ENCODE measurements at regions not wholly inside any gene's neighbourhood (a gene's known extent, or its start where the extent isn't known, plus 50 kb on each side); places are given as distances from the start of the nearest gene placed in this dataset.

- no peak for DNase-seq
These were observed 80.9 kb downstream of the CLDN34 start for GRCh38 chrX:10048076-10048475.

DNA sequence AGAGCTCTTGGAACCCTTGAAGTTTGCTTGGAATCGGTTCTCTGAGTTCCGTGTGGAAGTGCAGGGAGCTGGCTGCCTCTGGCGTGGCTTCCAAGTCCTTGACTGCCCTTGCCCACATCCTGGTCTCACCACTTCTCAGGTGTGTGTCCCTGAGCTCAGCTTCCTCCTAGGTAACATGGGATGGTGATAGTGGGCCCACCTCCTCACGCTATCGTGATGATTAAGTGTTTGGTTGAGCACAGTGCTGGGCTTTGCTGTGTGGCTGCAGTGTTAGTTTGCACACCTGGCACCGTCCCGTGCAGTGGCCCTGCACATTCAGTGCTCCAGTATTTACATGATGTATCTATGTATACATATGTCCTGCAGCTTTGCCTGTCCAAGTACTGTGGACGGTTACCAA, 81.5 kb downstream of the CLDN34 start:
- no peak for DNase-seq

DNA sequence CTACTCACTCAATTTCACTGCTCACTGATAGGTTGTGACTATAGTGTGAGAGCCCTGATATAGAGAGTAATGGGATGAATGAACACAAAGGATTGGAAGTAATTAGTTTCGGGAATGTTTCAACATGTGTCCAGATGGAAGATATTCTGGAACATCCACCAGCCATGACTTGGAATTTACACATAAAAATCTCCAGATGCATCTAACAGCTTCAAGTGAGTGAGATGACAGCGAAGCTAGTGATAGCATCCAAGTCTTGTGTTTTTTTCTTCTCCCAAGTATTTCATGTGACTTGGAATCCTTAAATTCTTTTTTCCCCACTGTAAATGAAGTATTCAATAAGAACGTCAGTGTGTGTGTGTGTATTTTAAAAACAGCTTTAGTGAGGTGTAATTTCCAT, 82.1 kb downstream of the CLDN34 start:
- no peak for DNase-seq

DNA sequence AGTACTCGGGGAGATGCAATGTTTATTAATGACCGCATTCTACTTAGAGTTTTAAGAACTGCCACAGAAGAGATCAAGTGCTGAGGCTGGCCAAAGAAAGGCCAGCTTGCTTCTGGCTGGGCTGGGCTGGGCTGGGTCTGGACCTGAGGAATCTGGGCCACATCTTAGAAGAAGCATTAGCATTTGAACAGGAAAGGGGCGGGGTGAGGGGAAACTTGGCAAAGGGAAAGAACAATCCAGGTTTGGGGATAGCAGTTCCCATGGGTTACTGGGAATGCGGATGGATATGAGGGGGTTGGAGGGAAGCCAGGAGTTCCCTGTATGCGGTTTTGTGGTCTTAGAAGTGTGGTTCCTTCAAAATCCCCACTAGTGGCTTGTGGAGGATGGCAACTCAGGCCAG, 83.3 kb downstream of the CLDN34 start:
- DNase-seq: no peak

DNA sequence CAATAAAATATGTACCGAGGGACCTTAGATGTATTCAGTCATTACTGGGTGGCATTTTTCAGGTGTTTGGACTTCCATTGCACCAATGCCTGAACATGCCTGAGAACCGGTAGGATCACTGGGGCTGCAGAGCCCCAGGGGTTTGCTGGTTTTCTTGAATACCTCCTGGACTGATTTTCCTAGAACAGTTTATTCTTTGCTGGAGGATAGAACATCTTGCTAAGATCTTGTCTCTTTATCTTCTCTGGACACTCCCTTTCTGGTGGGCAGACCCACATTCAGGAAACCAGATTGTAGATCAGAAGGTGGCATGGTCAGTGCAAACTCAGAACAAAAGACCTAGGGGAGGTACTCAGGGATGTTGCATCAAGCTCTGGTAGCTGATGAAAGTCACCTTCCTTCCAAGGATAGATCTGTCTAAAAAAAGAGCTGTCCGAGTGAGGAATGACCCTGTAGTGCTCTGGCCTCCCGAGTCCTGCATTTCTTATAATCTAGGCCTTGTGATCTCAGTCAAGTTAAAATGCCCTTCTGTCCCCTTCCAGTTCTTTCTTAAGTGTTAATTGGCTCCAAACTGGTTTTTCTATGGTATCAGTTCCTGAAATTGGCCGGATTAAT, 84.8 kb downstream of the CLDN34 start:
- DNase-seq: no peak

GRCh38 chrX:10052906-10053625, 85.9 kb downstream of the CLDN34 start:
- no peak for DNase-seq

- DNase-seq: no peak
These were observed 87.2 kb downstream of the CLDN34 start for GRCh38 chrX:10054396-10054795.

- no peak for DNase-seq
These were observed 88.3 kb downstream of the CLDN34 start for GRCh38 chrX:10055430-10055829.

DNA sequence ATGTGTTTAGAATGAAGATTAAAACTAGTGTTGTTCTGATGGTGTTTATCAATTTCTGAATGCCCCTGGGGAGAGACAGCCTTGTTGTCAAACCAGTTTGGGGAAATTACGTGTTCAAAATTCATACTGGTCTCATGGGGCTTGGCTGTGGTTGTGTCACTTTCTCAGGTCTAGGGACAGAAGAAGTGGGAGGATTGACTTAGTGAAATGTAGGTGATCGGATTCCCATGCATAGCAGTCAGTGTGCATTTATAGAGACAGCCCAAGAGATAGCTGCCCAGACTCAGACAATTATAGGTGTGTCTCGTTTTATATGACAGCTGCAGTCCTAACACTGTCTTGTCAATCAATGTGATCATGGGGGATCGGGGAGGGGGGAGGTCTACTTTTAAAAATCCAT, 94.4 kb upstream of the CLCN4 start:
- DNase-seq: peak; percentile 61 to 69

DNA sequence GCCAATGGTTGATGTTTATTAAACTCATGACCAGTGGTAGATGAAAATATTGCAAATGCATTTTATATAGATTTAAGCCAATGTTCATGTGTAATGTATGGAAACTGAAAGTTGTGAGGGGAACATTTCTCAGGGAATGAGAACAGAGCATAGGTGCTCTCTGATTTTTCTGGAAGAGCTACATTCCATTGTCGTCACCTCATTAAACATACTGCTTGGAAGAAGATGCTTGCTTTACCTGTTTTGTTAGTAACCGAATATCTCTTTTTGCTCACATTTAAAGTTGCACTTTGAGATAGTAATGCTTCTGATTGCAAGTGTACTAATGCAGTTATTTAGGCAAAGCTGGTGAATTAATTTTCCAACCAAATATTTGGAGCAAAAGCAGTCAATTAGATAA, 93.8 kb upstream of the CLCN4 start:
- no peak for DNase-seq

- DNase-seq: no peak
These were observed 92.0 kb upstream of the CLCN4 start for GRCh38 chrX:10064736-10065135.

DNA sequence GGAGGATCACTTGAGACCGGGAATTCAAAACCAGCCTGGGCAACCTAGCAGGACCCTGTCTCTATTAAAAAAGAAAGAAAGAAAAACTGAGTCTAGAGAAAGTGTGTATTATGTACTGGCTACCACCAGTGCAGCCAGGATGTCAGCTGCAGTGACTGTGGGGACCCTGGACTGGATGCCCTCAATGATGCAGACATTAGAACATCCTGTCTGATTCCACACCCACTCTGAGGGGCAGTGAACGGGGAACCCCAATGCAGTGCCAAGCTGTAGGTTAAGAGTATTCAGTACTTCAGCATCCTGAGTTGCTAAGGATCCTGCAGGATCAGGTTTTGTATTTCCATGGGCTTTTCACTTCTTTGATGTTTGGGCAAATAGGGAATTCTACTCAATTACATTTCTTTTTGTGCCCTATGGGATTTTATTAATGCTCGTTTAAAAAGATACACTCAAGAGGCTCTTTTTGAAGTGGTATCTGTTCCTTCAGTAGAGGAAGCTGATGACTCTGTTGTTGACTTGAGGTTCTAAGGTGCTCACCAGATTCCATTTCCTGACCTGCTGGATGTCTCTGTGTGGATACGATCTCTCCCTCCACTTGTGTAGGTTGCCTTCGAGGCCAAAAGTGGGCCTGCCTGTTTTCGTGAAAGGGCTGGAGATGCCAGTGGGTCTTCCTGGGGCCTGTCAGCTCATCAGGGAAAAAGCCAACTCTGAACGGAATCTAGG, 85.9 kb upstream of the CLCN4 start:
- DNase-seq: no peak

- DNase-seq: no peak
These were observed 85.2 kb upstream of the CLCN4 start for GRCh38 chrX:10071451-10072144.

- DNase-seq: no peak
These were observed 83.8 kb upstream of the CLCN4 start for GRCh38 chrX:10072786-10073568.

DNA sequence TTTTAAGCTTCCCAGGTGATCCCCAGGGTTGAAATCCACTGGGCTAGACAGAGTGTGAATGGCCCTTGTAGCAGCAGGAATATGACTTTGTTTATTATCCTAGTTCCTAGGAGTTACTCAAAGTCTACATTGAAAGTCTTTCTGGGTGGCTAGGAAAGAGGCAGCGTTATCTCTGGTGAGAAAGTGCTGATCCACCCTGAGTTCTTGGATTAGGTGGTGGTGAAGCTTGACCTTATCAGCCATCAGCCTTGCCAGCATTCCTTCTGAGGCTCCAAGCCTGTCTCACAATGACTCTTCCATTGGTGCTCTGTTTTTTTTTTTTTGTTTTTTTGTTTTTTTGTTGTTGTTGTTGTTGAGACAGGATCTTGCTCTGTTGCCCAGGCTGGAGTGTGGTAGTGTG, 83.1 kb upstream of the CLCN4 start:
- DNase-seq: no peak

GRCh38 chrX:10074241-10074941, 82.4 kb upstream of the CLCN4 start:
- DNase-seq: no peak

GRCh38 chrX:10076765-10077164, 80.0 kb upstream of the CLCN4 start:
- peak in 1 of 2 experiments; percentile 25 for DNase-seq

GRCh38 chrX:10077425-10078188, 79.2 kb upstream of the CLCN4 start:
- DNase-seq: no peak

- no peak for DNase-seq
These were observed 78.5 kb upstream of the CLCN4 start for GRCh38 chrX:10078266-10078665.

DNA sequence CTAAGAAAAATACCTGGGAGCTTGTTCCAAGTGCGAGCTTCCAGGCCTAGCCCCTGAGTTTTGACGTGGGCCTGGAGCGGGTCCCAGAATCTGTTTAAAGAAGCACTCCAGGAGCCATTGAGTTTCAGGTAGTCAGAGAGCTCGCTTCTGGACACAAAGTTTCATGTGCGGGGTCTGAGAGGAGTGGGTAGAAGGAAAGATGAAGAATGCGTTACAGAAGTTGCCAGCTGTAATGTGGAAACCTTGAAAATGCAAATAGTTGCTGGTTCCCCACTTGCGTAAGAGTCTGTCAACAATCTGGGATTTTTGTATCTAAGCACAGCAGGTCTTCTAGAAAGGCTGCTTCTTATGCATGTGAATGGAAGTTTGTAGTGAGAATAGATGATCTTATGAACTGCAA, 77.5 kb upstream of the CLCN4 start:
- no peak for DNase-seq

- no peak for DNase-seq
These were observed 73.0 kb upstream of the CLCN4 start for GRCh38 chrX:10083809-10084208.
